SU-DHL-6 (cell line): ENCODE measurements at regions not wholly inside any gene's neighbourhood (a gene's known extent, or its start where the extent isn't known, plus 50 kb on each side); places are given as distances from the start of the nearest gene placed in this dataset.

Experiments used
- H2AFZ ChIP-seq: fragments of 200-600 bp; sonication (generic); 2 replicates; pipeline ENCODE4 v1.6.1; 2014; ENCODE audit warnings: low read depth, mild to moderate bottlenecking, moderate library complexity, mixed read lengths, antibody characterized with exemption, low read length; ENCODE audit not compliant: severe bottlenecking
- H3F3A ChIP-seq: fragments of 200-600 bp; shearing (Covaris generic); 2 replicates; pipeline ENCODE4 v1.6.0; 2016; ENCODE audit warnings: antibody characterized with exemption, mild to moderate bottlenecking; ENCODE audit not compliant: insufficient read depth
- H3K27ac ChIP-seq: fragments of 200-600 bp; sonication (generic); 2 replicates; pipeline ENCODE4 v1.5.1; 2016; ENCODE audit warnings: low read depth, mild to moderate bottlenecking, low read length, moderate library complexity, mixed read lengths
- H3K27me3 ChIP-seq: fragments of 200-600 bp; sonication (generic), shearing (Covaris generic); 2 replicates; pipeline ENCODE4 v1.6.0; 2014; ENCODE audit warnings: mild to moderate bottlenecking, low read length
- H3K36me3 ChIP-seq: fragments of 200-600 bp; sonication (generic); 2 replicates; pipeline ENCODE4 v1.6.1; 2014; ENCODE audit warnings: mild to moderate bottlenecking, low read length, mixed read lengths
- H3K4me2 ChIP-seq: fragments of 300-600, 200-600 bp; shearing (Covaris generic), sonication (generic); 2 replicates; pipeline ENCODE4 v1.6.0; 2014; ENCODE audit warnings: low read length, low read depth, mild to moderate bottlenecking; ENCODE audit not compliant: poor library complexity, severe bottlenecking
- H3K4me3 ChIP-seq: fragments of 200-600 bp; sonication (generic); 2 replicates; pipeline ENCODE4 v1.5.1; 2014; ENCODE audit warnings: antibody characterized with exemption, low read length, mild to moderate bottlenecking, mixed read lengths; ENCODE audit not compliant: insufficient read depth, poor library complexity, severe bottlenecking
- H3K79me2 ChIP-seq: fragments of 200-600 bp; sonication (generic); 2 replicates; pipeline ENCODE4 v1.6.1; 2014; ENCODE audit warnings: mild to moderate bottlenecking, low read length, moderate library complexity; ENCODE audit not compliant: insufficient read depth
- H3K9ac ChIP-seq: fragments of 200-600 bp; sonication (generic); 2 replicates; pipeline ENCODE4 v1.7.0; 2014; ENCODE audit warnings: mild to moderate bottlenecking, low read length
- H3K9me2 ChIP-seq: fragments of 200-600 bp; sonication (generic); replicated peaks from 2 replicates; pipeline ENCODE4 v1.6.1; 2014; ENCODE audit warnings: low read length; ENCODE audit not compliant: insufficient read depth
- H3K9me3 ChIP-seq: fragments of 200-600 bp; sonication (generic); 2 replicates; pipeline ENCODE4 v1.6.1; 2014; ENCODE audit warnings: low read length, mixed read lengths; ENCODE audit not compliant: insufficient read depth
- H4K20me1 ChIP-seq: fragments of 200-600 bp; sonication (generic); 2 replicates; pipeline ENCODE4 v1.6.1; 2014; ENCODE audit warnings: low read depth, mild to moderate bottlenecking, antibody characterized with exemption, low read length, moderate library complexity, mixed read lengths
- EZH2phosphoT487 ChIP-seq: fragments of 200-600 bp; sonication (generic), shearing (Covaris generic); conservative IDR thresholded peaks from 2 replicates; pipeline ENCODE4 v1.6.1; 2018; ENCODE audit warnings: mild to moderate bottlenecking, antibody characterized with exemption, low read length, moderate library complexity, mixed read lengths
- TF ChIP-seq, protein P1 (sequence below): fragments of 200-600 bp; sonication (generic); IDR thresholded peaks from one replicate; pipeline ENCODE4 v1.5.1; 2017; ENCODE audit warnings: antibody characterized with exemption, mild to moderate bottlenecking, low read length, moderate library complexity; ENCODE audit not compliant: insufficient read depth, poor library complexity, severe bottlenecking

DNA sequence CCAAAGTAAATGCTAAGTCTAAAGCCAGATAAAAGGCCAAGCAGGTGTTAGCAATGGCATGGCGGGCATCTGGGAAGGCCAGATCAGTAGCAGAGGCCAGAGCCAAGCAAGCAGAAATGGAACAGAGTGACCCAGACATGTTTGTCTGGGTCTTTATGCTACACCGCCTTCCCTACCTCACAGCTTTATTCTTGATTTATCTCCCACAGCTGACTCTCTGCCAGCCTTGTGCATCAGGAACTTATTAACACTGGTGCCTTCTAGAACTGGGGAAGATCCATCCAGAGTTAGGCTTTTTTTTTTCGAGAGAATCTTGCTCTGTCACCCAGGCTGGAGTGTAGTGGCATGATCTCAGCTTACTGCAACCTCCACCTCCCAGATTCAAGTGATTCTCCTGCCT is 112.5 kb upstream of the SLC44A1 start:
- no peaks in the 10 kb centered on the region for H3K27me3 ChIP-seq
- H3K4me2 ChIP-seq: no peak overlapping the region
- no peaks in the 10 kb centered on the region for H3F3A ChIP-seq
- H3K9ac ChIP-seq: no peak overlapping the region
- no peak overlapping the region for H2AFZ ChIP-seq
- H4K20me1 ChIP-seq: no peaks in the 10 kb centered on the region
- H3K79me2 ChIP-seq: no peaks in the 10 kb centered on the region
- no peak for TF ChIP-seq EZH2phosphoT487
- TF ChIP-seq, protein P1, sequence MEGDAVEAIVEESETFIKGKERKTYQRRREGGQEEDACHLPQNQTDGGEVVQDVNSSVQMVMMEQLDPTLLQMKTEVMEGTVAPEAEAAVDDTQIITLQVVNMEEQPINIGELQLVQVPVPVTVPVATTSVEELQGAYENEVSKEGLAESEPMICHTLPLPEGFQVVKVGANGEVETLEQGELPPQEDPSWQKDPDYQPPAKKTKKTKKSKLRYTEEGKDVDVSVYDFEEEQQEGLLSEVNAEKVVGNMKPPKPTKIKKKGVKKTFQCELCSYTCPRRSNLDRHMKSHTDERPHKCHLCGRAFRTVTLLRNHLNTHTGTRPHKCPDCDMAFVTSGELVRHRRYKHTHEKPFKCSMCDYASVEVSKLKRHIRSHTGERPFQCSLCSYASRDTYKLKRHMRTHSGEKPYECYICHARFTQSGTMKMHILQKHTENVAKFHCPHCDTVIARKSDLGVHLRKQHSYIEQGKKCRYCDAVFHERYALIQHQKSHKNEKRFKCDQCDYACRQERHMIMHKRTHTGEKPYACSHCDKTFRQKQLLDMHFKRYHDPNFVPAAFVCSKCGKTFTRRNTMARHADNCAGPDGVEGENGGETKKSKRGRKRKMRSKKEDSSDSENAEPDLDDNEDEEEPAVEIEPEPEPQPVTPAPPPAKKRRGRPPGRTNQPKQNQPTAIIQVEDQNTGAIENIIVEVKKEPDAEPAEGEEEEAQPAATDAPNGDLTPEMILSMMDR: no peak
- no peaks in the 10 kb centered on the region for H3K36me3 ChIP-seq
- H3K9me2 ChIP-seq: no peaks in the 10 kb centered on the region
- H3K4me3 ChIP-seq: no peak overlapping the region
- no peaks in the 10 kb centered on the region for H3K9me3 ChIP-seq
- no peak overlapping the region for H3K27ac ChIP-seq

DNA sequence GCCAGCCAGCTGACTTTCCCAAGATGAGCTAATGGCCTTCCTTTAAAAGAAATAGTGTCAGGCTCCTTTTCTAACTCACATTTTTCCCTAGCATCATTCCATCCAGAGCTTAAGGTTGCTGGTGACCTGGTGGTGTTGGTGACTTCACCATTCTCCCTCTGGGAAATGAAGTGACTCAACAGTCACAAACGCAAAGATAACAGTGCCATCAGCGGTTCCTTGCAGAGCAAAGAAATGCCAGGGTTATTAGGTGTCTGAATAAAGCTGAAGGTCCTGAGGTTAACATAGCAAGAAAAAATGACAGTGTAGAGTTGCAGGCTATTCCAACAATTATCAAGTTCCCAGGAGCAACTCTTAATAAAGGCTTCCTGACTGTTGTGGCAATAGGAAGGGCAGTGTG is 111.8 kb upstream of the SLC44A1 start:
- no peaks in the 10 kb centered on the region for H3K9me3 ChIP-seq
- H3F3A ChIP-seq: no peaks in the 10 kb centered on the region
- no peak overlapping the region for H3K4me3 ChIP-seq
- H3K9ac ChIP-seq: no peak overlapping the region
- TF ChIP-seq, protein P1: no peak
- TF ChIP-seq EZH2phosphoT487: no peak
- no peaks in the 10 kb centered on the region for H3K79me2 ChIP-seq
- no peak overlapping the region for H3K4me2 ChIP-seq
- no peak overlapping the region for H2AFZ ChIP-seq
- no peaks in the 10 kb centered on the region for H3K36me3 ChIP-seq
- no peak overlapping the region for H3K27ac ChIP-seq
- H3K27me3 ChIP-seq: no peaks in the 10 kb centered on the region
- H4K20me1 ChIP-seq: no peaks in the 10 kb centered on the region
- no peaks in the 10 kb centered on the region for H3K9me2 ChIP-seq

DNA sequence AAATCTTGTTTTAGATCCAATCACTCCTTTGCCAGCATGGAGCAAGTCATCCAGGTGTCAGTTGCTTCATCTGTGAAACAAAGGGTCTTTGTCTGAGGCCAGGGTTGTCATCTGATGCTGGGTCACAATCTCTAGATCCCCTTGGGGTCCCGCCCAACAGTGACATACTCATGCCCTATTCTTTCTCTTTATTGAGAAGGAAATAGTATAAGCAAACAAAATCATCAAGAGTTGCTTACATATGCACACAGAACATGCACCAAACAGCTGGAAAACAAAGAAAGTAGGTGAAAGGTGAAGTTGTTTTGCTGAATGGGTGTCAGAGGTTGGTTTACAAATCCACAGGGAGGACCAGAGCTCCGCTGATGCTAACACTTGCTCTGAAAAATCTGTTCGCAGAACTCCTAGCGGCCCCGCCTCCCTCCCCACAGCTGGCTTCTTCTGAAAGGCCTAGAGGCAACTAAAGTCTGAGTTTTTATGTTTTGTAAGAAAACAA is 106.1 kb upstream of the SLC44A1 start:
- Histone ChIP-seq H3F3A (no peaks in the 10 kb centered on the region), H3K79me2 (no peaks in the 10 kb centered on the region), H3K4me2 (no peak overlapping the region), H3K9me2 (no peaks in the 10 kb centered on the region), H3K27me3 (no peaks in the 10 kb centered on the region), H2AFZ (no peak overlapping the region), H4K20me1 (no peaks in the 10 kb centered on the region), H3K4me3 (no peak overlapping the region), H3K9ac (no peak overlapping the region), H3K9me3 (no peaks in the 10 kb centered on the region), H3K36me3 (no peaks in the 10 kb centered on the region), H3K27ac (no peak overlapping the region)
- TF ChIP-seq, protein P1: no peak
- TF ChIP-seq EZH2phosphoT487: no peak
